ENCODE measurements at regions not wholly inside any gene's neighbourhood (a gene's known extent, or its start where the extent isn't known, plus 50 kb on each side); places are given as distances from the start of the nearest gene placed in this dataset.

DNA sequence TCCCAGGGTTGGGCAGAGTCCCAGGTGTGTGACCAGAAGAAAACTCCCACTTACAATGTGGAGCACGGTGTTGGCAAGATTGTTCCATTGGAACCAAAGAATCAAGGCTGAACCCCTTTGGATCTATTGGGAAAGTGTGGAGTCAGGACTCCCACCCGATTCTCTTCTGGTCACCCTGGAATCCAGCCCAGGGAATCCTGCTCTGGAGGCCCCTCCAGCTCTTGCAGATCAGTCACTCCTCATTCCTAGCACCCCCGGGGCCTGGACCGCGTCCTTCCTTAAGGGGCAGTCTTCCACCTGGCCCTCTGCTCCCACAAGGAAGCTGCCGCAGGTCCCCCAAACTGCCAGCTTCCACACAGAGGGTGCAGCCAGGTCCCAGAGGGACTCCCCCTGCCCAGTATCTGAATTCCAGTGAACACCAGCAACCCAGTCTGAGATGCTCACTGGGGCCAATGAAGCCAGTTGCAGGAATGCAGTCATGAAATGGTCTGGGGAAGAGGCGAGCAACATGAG, 170.1 kb downstream of the GADD45G start:
- DNase-seq, result no peak

DNA sequence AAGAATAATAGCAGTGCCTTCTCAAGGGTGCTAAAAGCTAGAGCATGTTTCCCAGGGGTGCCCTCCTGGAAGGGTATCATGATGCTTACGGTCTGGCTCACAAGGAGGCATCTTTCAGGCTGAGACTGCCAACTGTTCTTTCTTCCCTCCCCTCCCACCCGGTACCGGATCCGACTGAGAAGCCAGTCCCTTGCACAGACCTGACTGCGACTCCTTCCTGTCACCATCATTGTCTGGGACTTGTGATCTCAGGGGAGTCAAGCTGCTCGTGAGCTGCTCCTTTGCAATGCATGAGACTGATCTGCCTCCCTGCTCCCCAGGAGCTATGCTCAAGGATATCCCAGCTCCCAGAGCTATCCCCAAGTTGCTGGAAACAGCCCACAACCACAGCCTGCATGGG, 170.8 kb downstream of the GADD45G start:
- DNase-seq, result no peak

GRCh38 chr9:89776795-89777525, 172.1 kb downstream of the GADD45G start:
- no peak for DNase-seq

GRCh38 chr9:89777544-89777943, 172.7 kb downstream of the GADD45G start:
- DNase-seq, result no peak

DNA sequence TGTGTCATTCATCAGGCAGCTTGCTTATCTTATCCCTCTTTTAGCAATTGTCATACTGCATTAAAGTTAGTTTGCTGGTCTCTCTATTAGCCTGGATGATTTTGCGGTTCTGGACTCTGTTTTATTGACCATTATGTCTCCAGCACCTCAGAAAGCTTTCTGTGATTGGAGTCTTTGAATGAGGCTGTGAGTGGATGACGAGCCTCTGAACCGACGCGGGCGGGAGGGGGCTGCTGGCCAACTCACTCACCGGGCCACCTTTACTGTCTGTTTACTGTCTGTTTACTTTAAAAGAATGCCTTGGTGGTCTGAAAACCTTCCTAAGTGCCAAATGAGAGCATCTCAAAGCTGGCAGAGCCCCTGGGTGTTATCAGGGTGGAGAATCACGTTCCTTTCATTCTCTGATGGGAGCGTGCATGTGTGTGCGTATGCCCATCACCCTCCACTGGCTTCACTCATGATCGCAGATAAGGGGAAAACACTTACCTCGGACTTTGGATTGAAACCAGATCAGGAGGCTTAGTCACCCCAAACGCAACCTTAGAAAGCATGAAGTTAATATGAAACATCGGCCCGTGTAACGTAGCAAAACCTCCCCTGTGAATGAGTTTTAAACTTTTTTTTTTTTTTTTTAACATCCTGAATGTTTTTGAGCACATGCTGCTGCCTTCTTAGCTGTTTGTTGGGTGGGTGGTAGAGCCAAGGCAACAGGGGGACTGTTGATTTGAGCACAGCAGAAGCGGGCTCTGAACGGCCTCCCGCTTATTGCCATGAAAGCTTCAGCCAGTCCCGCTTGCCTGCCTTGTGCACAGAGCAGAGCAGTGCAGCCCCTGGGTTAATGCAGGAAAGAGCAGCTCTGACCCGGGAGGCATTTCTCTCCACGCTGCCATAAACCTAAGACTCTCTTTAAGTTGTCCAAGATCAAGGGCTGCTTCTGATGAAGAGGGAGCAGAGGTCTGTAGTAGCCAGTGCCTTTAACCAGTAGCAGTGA, 173.6 kb downstream of the GADD45G start:
- no peak for DNase-seq

DNA sequence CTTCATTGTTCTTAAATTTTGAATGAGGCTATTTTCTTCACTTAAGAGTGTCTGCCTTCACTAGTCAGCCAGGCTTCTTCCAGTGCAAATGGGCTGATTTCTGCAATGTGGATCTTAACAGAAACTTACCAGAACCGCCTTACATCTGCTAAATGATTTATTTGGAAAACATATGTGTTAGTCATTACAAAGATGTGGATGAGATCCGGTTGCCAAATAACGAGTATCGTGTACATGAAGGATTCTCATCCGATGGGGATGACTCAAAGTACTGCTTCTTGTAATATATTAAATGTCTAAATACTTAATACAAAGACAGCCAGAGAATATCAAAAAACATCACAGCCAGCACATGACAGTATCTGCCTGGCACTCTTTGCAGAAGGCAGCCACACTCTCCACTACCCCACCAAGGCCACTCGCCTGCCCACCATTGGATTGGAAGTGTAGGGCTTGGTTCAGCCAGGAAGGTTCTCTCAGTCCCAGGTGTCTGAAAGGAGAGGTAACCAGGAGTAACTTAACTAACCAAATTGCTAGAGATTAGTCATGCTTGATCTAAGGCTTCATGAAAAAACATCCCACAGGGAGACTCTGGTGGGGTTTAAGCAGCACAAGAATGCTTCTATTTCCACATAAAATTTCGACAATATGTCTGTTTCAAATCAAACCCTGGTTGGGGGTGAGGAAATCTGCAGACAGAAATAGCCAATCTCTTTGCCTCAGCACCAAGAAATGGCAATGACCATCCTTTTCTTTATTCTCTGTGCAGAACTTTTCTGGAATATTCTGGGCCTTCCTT, 174.8 kb downstream of the GADD45G start:
- no peak for DNase-seq

GRCh38 chr9:89780959-89781358, 176.1 kb downstream of the GADD45G start:
- no peak for DNase-seq

DNA sequence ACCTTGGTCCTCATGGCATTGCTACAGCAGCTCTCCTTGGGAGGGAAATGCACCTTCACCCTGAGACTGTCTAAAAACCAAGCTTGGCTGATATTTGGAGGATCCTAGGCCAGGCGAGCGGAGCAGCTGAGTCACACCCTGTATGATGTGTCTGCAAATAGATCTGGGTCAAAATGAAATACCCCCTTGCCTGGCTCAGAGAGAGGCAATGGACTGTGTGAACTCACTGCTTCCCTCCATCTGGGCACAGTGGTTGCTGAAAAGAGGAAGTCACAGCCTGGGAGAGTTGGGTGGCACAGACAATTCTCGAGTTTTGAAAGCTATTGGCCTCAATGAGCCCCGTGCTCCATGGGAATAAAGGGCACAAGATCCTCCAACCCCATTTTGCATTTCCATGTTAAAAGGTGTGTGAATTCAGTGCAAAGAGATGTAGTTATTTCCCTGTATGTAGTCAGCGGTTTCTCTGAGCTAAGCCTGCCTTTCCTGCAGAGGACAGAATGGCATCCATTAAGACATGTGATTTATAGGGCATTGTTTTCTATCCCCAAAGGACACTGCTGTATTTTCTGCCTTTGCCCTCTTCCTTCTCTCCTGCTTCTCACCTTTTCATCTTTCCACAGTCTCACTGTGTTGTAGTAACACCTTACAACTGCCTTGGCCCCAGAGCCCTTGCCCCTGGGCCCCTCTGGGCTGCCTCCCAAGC, 177.2 kb downstream of the GADD45G start:
- no peak for DNase-seq

GRCh38 chr9:89786655-89787054, 181.8 kb downstream of the GADD45G start:
- no peak for DNase-seq

DNA sequence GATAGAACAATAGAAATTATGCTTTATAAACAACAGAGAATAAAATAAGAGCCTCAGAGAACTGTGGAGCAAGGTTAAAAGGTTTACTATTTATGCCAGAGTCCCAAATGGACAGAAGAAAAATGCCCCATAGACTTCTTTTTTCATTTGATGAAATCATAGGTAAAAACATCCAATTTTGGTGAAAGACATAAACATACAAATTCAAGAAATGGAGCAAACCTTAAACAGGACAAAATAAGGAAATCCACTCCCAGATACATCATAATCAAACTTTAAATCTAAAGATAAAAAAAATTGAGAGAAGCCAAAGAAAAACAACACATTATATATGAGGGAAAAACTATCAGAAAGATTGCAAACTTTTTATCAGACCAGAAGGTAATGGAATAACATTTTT, 182.8 kb downstream of the GADD45G start:
- no peak for DNase-seq

- no peak for DNase-seq
These were observed 183.6 kb downstream of the GADD45G start for GRCh38 chr9:89788434-89788833.

GRCh38 chr9:89789922-89790510, 185.2 kb downstream of the GADD45G start:
- no peak for DNase-seq

- DNase-seq, result no peak
These were observed 185.8 kb downstream of the GADD45G start for GRCh38 chr9:89790542-89791109.

GRCh38 chr9:89791754-89792153, 186.9 kb downstream of the GADD45G start:
- DNase-seq, result peak; percentile 49 to 71

DNA sequence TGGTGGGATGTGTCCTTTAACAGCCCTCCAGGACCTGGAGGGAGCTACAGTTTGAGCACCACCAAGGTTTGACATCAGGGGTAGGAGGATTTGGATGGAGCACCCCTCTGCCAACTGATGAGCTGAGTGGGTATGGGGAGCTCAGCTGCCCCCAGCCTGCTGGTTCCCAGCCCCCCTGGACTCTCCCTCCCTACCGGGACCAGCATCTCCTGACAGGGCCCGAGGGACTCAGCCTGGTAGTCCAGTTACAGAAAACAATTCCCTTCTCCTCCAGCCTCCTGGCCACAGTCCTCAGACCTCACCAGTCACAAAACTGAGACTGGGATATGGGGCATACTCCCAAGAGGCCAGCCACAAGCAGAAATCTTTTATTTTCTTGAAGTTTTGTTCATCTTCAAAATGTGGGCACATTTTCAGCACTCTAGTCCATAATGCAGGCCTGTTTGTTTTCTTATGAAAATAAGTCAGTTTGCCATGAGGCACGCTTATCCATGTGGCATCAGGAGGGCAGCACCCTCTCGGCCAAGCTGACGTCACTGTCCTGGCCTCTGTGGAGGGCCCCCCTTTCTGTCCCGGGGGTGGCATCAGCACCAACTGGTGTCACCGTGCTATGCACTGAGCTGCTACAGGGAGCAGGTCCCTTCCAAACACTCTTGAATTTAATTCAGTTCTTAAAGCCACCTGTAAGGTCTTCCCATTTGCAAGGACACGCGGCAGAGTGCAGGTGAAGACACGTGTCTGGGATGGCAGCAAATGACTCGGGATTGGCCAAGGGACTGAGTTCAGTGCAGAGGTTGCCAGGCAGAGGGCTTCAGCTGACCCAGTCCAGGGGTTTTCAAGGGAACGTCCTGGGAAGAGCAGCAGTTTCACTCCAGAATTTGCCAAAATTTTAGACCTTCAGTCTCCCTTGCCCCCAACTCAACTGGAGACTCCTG, 187.6 kb downstream of the GADD45G start:
- no peak for DNase-seq

- no peak for DNase-seq
These were observed 188.3 kb downstream of the GADD45G start for GRCh38 chr9:89793124-89793495.

- DNase-seq, result no peak
These were observed 188.7 kb downstream of the GADD45G start for GRCh38 chr9:89793551-89793950.

DNA sequence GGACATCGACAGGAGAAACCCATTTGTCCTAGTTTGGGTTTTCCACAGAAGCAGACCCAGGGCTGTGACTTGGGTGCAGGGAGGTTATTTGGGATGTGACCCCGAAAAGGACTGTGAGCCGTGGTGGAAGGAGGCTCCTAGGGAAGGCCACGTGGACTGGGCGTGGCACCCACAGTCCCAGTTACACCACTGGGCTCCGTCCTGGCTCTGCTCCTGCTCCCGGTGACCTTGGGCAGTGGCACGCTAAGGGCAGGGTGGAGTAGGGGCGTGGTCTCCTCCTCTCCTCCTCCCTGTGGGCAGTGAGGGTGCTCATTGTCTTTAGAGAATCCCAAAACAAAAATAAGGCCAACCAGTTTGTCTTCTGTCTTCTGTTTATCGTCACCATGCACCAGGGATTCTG, 190.1 kb downstream of the GADD45G start:
- no peak for DNase-seq

DNA sequence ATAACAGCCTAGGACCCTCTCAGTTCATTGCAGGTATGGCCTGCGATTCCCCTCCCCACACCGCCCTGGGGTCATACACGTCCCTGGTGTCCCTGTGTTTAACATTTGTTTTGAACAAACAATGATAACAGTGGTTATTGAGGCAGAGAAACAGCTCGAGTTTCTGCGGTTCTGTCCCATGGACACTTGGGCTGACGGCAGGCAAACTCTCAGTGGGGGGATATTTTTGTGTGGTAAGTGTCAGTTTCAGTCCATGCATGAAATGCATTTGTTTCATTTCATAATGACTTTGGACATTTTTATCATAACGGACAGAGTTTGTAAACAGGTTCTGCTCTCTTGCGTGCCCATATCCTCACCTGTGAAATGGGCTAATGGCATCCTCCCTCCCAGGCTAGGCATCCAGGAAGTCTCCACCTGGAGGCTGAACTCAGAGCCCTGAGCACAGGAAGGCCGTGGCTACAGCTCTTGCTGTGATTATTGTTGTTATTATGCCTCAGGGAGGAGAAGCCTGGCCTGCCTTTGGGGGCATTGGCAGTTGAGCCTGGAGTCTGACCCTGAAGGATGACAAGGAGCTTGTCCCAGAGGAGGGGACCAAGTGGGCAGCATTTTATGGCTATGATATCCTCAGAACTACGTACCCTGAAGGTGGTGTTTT, 190.9 kb downstream of the GADD45G start:
- no peak for DNase-seq

- DNase-seq, result no peak
These were observed 191.8 kb downstream of the GADD45G start for GRCh38 chr9:89796606-89797005.

All from SHP77 (cell line).